HG03135 (cell line): ENCODE measurements at regions not wholly inside any gene's neighbourhood (a gene's known extent, or its start where the extent isn't known, plus 50 kb on each side); places are given as distances from the start of the nearest gene placed in this dataset.

ENCODE experiments used
- ATAC-seq: cut with Tn5 transposase; IDR thresholded peaks from one replicate; pipeline ENCODE4 v1.9.1; 2021; ENCODE audit warnings: mild to moderate bottlenecking, moderate library complexity; ENCODE audit not compliant: unreplicated experiment

DNA sequence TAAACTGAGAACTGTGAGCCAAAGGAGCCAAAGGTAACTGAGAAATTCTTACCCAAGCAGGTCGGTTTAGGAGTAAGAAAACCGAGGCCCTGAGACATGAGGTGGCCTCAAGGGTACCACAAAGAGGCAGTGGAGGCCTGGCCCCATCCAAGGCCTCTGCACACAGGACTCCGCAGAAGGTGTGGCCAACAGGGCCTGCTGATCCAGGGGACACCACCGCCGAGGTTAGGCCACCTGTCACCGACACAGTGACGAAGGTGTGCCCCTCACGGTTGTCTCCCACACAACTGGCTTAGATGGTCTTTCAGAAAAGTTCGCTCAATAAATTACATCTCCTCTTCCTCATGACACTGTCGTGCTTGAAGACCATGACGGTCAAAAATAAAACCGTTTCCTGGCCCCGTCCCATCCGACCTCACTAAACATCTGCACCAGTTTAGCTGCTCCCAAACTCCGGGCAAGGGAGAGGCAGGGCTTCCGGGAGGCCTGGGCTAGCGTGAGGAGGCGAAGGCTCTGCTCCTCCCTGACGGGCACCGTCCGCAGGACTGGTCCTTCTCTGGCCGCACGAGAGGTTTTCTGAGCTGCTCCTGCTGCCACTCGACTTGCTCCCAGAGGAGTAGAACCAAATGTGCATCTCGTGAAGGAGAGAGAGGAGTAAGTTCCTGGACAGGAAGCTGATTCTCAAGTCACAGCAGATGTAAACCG lies 442.0 kb downstream of the EIPR1 start:
- ATAC-seq: no peak

DNA sequence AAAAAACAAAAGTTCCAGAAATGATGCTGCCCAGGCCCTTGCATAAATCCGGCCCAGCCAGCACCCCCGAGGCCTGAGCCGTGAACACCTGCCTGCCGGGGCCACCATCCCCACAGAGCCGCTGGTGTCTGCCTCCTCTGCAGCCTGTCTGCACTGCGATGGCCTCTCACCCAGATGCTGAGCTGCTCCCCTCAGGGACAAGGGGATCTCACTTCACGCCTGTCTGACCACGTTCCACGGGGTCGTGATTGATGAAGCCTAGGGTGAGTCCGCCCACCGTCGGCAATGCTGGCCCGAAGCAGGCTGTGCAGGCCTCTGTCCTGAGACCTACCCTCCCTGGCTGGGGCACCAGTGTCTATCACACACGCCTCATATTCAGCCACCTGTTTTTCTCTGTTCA lies 444.2 kb downstream of the EIPR1 start:
- ATAC-seq: no peak

- ATAC-seq: no peak
Measured at GRCh38 chr2:2932692-2933305, 444.8 kb downstream of the EIPR1 start.

DNA sequence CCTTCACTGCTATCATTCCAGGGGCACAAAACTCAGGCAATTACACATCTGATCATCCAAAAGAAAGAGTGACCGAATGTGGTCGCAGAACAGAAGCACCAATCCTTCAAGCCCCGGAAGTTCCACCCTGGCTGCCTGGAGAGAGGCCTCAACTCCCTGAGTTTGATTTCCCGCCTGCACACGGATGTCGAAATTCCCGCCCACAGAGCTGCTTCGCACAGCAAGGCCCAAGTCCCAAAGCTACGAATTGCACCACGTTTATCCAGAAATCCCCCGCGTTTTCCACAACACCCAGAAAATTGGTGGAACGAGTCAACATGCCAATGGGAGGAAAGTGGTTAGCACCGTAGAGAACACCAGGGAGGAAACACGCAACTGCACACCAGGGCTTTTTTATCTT lies 445.4 kb downstream of the EIPR1 start:
- no peak for ATAC-seq

DNA sequence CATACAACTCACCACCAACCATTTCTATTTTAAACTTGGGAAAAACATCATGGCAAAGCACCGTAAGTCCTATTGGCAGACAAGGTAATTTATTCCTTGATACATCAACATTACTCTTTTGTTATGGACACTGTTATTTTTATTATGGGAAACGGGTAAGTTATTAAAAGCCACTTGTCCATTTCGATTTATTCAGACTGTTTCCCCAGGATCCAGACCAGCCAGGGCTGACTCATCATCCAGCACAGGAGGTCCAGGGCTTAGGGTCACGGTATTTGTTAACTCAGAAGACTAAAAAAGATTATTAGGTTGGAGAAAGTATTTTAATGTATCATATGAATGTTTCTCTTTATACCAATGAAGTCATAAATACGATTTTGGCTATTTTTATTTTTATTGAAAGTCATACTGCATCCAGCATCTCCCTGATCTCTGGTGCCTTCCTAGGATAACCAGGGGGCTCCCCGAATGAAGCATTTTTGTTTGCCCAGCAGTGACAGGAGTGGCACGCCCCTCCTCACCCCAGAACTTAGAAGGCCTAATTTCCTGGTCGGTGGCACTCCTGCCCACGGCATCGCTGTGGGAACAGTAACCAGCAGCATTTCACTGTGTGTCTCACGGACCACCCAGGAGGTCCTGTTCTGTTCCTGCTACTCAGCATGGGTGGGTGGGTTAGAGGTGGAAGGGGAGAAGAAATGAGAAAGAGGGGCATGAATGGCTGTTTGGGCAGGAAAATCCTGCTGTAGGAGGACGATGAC lies 446.1 kb downstream of the EIPR1 start:
- no peak for ATAC-seq

- ATAC-seq: no peak
Measured at GRCh38 chr2:2930841-2931240, 446.8 kb downstream of the EIPR1 start.

GRCh38 chr2:2926858-2927175 lies 450.8 kb downstream of the EIPR1 start:
- ATAC-seq: peak; percentile 33

DNA sequence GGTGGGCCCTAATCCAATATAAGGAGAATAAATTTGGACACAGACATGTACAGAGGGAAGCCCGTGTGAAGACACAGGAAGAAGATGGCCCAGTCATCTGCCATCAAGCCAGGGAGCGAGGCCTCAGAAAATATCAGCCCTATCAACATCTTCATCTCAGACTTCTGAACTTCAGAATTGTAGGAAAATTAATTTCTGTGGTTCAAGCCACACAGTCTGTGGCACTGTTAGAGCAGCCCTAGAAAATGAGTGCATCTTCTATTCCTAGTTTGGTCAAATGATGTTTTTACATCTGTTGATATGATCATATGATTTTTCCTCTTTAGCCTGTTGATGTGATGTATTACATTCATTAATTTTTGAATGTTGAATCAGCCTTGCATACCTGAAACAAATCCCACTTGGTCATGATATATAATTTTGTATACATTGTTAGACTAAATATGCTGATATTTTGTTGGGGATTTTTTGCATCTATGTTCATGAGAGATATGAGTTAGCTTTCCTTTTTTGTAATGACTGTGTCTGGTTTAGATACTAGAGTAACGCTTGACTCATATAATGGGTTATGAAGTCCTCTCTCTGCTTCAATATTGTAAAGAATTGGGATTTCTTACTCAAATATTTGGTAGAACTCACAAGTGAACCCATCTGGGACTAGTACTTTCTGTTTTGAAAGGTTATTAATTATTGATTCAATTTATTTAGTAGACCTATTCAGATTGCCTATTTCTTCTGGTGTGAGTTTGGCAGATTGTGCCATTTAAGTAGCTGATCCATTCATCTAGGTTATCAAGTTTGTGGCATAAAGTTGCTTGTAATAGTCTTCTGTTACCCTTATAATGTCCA lies 451.4 kb downstream of the EIPR1 start:
- ATAC-seq: peak; percentile 80

- ATAC-seq: no peak
Measured at GRCh38 chr2:2922156-2922555, 455.5 kb downstream of the EIPR1 start.

DNA sequence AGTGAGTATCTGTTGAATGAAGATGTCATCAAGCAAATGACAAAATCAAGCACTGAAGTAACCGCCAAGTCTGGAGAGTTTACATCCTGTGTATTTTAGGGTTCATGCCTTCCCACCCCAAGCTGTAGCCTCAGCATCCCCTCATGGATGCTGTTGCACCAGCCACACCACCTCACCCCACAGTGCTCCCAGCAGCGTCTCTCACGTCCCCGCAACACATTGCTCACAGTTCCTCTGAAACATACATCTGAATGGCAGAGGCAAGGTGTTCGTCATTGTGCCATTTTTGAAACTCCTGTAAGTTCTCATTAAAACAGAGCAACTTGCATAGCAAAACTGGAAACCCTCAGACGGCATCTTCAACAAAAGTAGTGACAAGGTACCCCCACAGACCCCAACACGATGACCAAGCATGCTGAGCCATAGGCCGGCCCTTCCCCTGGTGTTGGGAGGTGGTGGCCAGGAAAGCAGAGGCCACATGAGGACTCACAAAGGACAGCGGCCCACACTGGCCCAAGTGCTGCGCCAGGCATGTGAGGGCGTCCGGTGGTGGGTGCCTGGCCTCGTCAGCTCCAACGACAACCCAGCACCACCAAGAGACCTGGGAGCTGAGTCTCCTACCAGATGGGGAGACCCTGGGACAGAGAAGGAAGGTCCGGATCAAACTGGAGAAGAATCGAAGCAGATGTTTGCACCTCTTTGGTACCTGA lies 456.5 kb downstream of the EIPR1 start:
- ATAC-seq: no peak

DNA sequence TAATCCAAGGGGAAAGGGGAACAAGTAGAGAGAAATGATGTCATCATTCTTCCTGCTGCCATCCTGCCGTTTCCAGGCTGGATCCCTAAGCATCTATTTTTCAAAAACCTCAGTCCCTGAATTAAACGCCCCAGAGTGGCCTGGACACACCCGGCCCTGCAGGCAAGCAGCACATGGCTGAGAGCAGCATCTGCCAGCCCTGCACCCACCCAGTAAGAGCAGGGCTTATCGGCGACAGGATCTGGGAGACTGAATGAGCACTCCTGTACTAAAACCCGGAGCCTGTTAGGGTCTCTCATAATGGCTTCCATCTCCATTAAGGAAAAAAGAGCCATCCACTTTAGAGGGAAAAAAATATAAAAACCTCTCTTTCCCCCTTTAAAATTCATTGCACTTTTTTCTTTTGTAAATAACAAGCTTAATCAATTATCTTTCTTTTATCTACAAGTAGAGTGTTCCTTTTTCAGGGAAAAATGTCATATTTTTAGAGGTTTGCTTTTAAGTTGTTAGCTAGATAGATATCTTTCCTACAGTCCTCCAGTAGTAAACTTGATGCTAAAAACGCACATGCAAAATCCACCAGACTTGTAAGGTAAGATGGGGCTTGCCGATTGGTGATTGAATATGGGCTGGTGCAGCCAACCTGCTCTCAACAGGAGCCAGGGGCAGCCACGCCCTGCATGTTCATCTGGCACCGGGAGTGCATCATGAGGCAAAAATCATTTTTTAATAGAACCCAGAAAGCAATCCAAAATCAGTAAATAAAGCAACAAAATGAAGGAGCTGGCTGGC lies 457.8 kb downstream of the EIPR1 start:
- ATAC-seq: no peak

GRCh38 chr2:2919026-2919425 lies 458.6 kb downstream of the EIPR1 start:
- ATAC-seq: no peak

DNA sequence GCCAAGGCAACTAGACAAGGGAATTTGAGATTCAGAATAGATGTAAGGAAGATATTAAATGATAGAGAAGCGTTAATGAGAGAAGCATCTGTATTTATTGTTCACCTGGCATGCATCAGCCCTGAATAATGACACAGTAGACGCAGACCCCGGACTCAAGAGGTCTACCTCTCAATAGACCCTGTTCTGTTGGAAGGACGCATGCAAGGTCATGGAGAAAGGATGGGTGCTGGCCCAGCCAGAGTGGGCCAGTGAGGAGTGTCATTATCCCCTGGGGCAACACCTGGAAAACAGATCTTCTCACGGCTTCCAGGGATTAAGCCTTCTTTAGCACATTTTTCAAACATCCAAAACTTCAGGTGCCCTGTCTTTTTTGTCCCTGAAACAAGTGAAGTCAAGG lies 461.0 kb downstream of the EIPR1 start:
- no peak for ATAC-seq

- no peak for ATAC-seq
Measured at GRCh38 chr2:2914252-2914651, 463.4 kb downstream of the EIPR1 start.

GRCh38 chr2:2913601-2914120 lies 464.0 kb downstream of the EIPR1 start:
- no peak for ATAC-seq

DNA sequence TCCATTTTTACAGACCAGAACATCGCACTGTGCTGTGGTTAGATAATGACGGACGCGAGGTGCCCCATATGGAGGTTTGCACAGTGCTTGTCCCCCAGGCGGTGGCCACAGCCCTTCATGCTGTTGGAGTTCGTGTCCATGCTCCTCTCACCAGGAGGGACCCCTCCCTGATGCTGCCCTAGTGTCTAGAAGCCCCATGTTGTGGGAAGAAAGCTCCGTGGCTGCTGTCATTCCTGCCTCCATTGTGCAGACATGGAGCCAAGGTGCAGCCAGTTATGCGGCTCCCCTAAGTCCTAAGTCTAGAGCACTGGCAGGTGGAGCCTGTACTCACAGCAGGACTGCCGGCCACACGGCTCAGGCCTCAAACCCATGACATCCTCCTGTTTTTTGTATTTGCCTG lies 464.9 kb downstream of the EIPR1 start:
- no peak for ATAC-seq

- ATAC-seq: no peak
Measured at GRCh38 chr2:2912293-2912692, 465.3 kb downstream of the EIPR1 start.

DNA sequence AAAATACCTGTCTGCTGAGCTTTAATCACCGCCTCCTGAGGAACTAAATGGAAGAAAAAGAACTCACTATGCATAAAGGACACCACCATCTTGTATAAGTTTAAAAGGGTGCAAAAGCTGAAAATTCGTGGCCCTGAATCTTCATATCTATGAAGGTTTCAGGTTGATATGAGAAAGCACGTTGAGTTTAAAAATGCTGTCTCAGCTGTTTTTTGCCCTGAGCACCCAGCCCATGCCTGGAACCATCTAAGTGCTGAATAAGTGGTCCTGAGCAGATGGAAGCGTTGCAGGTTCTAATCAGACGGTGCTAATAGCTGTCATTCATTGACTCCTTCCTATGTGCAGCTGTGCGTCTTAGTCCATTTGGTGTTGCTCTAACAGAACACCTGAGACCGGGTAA lies 467.4 kb downstream of the EIPR1 start:
- no peak for ATAC-seq

GRCh38 chr2:2909086-2910035 lies 468.3 kb downstream of the EIPR1 start:
- ATAC-seq: no peak
